ENCODE measurements at regions not wholly inside any gene's neighbourhood (a gene's known extent, or its start where the extent isn't known, plus 50 kb on each side); places are given as distances from the start of the nearest gene placed in this dataset.

DNA sequence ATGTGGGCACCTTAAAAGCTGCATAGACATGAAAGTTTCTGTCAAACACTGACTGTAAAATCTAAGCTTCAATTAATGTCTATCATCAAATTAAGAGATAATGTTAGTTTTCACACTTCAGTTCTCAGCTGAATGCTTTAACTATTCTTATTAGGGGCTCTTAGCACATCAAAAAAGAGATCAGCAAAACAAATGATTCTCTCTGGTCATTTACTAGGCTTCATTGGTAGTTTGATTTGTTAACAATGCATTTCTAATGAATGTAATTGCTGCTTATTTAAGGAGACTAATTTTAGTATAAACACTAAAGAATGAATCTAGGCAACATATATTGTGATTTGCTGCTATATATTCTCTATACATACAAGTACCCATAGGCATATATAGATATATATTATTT lies 1182.0 kb downstream of the MAT2B start:
- no peak for TF ChIP-seq CHD2 (IDR thresholded peaks at IDR 0.05; ENCODE audit: borderline replicate concordance, low read depth, low read length)
- TF ChIP-seq, protein P1, sequence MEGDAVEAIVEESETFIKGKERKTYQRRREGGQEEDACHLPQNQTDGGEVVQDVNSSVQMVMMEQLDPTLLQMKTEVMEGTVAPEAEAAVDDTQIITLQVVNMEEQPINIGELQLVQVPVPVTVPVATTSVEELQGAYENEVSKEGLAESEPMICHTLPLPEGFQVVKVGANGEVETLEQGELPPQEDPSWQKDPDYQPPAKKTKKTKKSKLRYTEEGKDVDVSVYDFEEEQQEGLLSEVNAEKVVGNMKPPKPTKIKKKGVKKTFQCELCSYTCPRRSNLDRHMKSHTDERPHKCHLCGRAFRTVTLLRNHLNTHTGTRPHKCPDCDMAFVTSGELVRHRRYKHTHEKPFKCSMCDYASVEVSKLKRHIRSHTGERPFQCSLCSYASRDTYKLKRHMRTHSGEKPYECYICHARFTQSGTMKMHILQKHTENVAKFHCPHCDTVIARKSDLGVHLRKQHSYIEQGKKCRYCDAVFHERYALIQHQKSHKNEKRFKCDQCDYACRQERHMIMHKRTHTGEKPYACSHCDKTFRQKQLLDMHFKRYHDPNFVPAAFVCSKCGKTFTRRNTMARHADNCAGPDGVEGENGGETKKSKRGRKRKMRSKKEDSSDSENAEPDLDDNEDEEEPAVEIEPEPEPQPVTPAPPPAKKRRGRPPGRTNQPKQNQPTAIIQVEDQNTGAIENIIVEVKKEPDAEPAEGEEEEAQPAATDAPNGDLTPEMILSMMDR (IDR thresholded peaks at IDR 0.05 in 2 of 3, conservative IDR thresholded peaks at IDR 0.05 in 1 of 3; ENCODE audit: control insufficient read depth in 2 of 3, extremely low read depth in 1 of 3, insufficient read depth in 1 of 3, low read depth in 3 of 3, low read length in 3 of 3): no peak
- no peak for TF ChIP-seq EP300 (IDR thresholded peaks at IDR 0.05; ENCODE audit: borderline replicate concordance in 1 of 2, control insufficient read depth in 1 of 2, low read depth in 2 of 2, low read length in 2 of 2)
- no peak for TF ChIP-seq ZNF24 (IDR thresholded peaks at IDR 0.05)
- no peak for TF ChIP-seq EZH2 (IDR thresholded peaks at IDR 0.05; ENCODE audit: borderline replicate concordance, control insufficient read depth, low read depth, low read length)
- TF ChIP-seq, protein P2, sequence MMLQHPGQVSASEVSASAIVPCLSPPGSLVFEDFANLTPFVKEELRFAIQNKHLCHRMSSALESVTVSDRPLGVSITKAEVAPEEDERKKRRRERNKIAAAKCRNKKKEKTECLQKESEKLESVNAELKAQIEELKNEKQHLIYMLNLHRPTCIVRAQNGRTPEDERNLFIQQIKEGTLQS (IDR thresholded peaks at IDR 0.05; ENCODE audit: borderline replicate concordance, extremely low read depth, low read depth, low read length): no peak
- no peak for TF ChIP-seq LARP7 (IDR thresholded peaks at IDR 0.05)
- TF ChIP-seq GABPA (IDR thresholded peaks at IDR 0.05; ENCODE audit: low read depth): no peak
- TF ChIP-seq, protein P3, sequence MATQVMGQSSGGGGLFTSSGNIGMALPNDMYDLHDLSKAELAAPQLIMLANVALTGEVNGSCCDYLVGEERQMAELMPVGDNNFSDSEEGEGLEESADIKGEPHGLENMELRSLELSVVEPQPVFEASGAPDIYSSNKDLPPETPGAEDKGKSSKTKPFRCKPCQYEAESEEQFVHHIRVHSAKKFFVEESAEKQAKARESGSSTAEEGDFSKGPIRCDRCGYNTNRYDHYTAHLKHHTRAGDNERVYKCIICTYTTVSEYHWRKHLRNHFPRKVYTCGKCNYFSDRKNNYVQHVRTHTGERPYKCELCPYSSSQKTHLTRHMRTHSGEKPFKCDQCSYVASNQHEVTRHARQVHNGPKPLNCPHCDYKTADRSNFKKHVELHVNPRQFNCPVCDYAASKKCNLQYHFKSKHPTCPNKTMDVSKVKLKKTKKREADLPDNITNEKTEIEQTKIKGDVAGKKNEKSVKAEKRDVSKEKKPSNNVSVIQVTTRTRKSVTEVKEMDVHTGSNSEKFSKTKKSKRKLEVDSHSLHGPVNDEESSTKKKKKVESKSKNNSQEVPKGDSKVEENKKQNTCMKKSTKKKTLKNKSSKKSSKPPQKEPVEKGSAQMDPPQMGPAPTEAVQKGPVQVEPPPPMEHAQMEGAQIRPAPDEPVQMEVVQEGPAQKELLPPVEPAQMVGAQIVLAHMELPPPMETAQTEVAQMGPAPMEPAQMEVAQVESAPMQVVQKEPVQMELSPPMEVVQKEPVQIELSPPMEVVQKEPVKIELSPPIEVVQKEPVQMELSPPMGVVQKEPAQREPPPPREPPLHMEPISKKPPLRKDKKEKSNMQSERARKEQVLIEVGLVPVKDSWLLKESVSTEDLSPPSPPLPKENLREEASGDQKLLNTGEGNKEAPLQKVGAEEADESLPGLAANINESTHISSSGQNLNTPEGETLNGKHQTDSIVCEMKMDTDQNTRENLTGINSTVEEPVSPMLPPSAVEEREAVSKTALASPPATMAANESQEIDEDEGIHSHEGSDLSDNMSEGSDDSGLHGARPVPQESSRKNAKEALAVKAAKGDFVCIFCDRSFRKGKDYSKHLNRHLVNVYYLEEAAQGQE (IDR thresholded peaks at IDR 0.05; ENCODE audit: low read depth, low read length): no peak
- no peak for TF ChIP-seq SUZ12 (IDR thresholded peaks at IDR 0.05; ENCODE audit: unreplicated experiment)
- no peak for TF ChIP-seq TAF1 (IDR thresholded peaks at IDR 0.05; ENCODE audit: borderline replicate concordance, low read depth, low read length)

All from GM12878 (cell line).